ENCODE measurements at regions not wholly inside any gene's neighbourhood (a gene's known extent, or its start where the extent isn't known, plus 50 kb on each side); places are given as distances from the start of the nearest gene placed in this dataset.

- DNase-seq = no peak
- H3K27ac ChIP-seq = no peak overlapping the region
- TF ChIP-seq CTCF (IDR thresholded peaks at IDR 0.05; ENCODE audit: low read depth, low read length, missing control alignments) = peak; percentile 48
- in situ Hi-C loops (cut with HindIII; ENCODE audit: low pct_ligation_motif_present, low sequenced_read_pairs) = no loop called here
- no peaks in the 10 kb centered on the region for H3K36me3 ChIP-seq (replicated peaks)
- H3K4me3 ChIP-seq (ENCODE audit: low read depth, low read length) = no peak overlapping the region
- no peaks in the 10 kb centered on the region for H3K27me3 ChIP-seq (replicated peaks)
These were observed 254.2 kb downstream of the C6orf118 start for GRCh38 chr6:165055231-165055630.

- Histone ChIP-seq H3K36me3 (replicated peaks) (no peaks in the 10 kb centered on the region), H3K27me3 (replicated peaks) (no peaks in the 10 kb centered on the region), H3K4me3 (ENCODE audit: low read depth, low read length) (no peak overlapping the region), H3K27ac (no peak overlapping the region)
- no peak for DNase-seq
- in situ Hi-C loops (cut with HindIII; ENCODE audit: low pct_ligation_motif_present, low sequenced_read_pairs) = no loop called here
- no peak for TF ChIP-seq CTCF (IDR thresholded peaks at IDR 0.05; ENCODE audit: low read depth, low read length, missing control alignments)
These were observed 256.6 kb downstream of the C6orf118 start for GRCh38 chr6:165052561-165053480.

DNA sequence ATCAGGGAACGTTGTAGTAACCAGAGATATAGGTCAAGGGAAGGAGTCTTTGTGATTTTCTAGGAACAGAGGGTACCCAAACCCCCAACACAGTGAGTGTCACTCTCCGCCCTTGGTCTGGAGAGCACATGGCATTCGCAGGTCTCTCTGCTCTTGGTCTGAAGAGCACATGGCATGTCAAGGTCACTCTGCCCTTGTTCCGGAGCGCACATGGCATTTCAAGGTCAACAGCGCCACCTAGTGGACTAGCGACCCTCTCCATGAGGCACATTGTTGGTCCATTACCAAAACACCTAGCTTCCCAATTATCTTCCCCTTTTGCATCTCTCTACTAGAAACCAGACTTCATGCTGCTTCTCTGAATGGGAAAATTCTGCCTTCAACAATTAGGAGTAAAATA is 260.0 kb downstream of the C6orf118 start:
- no peaks in the 10 kb centered on the region for H3K36me3 ChIP-seq (replicated peaks)
- H3K27me3 ChIP-seq (replicated peaks) = no peaks in the 10 kb centered on the region
- TF ChIP-seq CTCF (IDR thresholded peaks at IDR 0.05; ENCODE audit: low read depth, low read length, missing control alignments) = peak; percentile 68
- no peak overlapping the region for H3K4me3 ChIP-seq (ENCODE audit: low read depth, low read length)
- H3K27ac ChIP-seq = no peak overlapping the region
- in situ Hi-C loops (cut with HindIII; ENCODE audit: low pct_ligation_motif_present, low sequenced_read_pairs) = no loop called here
- DNase-seq = no peak

DNA sequence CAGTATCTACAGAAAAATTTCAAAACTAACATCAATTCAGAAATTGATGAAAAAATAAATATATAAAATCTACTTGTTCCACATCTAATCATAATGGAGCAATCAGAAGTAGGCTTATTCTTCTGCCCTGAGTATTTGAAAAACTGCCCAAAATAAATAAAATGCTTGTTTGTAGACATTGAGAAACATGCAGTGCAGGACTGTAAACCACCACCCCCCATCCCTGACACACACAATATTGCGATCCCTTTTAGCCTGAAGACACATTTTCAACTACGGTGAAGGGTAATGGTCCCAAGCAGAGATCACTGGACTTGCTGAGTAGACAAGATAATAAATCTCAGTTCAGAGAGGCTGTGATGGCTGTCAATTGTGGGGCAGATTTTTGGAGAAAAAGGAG is 261.5 kb downstream of the C6orf118 start:
- no peak for DNase-seq
- H3K27me3 ChIP-seq (replicated peaks) = no peaks in the 10 kb centered on the region
- H3K27ac ChIP-seq = no peak overlapping the region
- no peak overlapping the region for H3K4me3 ChIP-seq (ENCODE audit: low read depth, low read length)
- no peaks in the 10 kb centered on the region for H3K36me3 ChIP-seq (replicated peaks)
- in situ Hi-C loops (cut with HindIII; ENCODE audit: low pct_ligation_motif_present, low sequenced_read_pairs) = no loop called here
- no peak for TF ChIP-seq CTCF (IDR thresholded peaks at IDR 0.05; ENCODE audit: low read depth, low read length, missing control alignments)

DNA sequence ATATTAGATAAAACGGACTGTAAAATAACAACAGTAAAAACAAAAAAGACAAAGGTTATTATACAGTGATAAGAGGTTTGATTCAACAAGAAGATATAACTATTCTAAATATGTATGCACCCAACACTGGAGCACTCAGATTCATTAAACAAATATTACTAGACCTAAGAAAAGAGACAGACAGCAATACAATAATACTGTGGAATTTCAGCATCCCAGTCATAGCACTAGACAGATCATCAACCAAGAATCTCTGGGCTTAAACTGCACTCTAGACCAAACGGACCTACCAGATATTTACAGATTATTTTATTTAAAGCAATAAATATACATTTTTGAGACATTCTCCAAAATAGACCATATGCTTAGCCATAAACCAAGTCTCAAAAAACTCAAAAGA is 263.8 kb downstream of the C6orf118 start:
- no peak for DNase-seq
- no peak overlapping the region for H3K27ac ChIP-seq
- no peaks in the 10 kb centered on the region for H3K27me3 ChIP-seq (replicated peaks)
- no peaks in the 10 kb centered on the region for H3K36me3 ChIP-seq (replicated peaks)
- no peak overlapping the region for H3K4me3 ChIP-seq (ENCODE audit: low read depth, low read length)
- in situ Hi-C loops (cut with HindIII; ENCODE audit: low pct_ligation_motif_present, low sequenced_read_pairs) = no loop called here
- TF ChIP-seq CTCF (IDR thresholded peaks at IDR 0.05; ENCODE audit: low read depth, low read length, missing control alignments) = no peak

All from brain microvascular endothelial cell (primary cell).